GM18870 (cell line): ENCODE measurements at regions not wholly inside any gene's neighbourhood (a gene's known extent, or its start where the extent isn't known, plus 50 kb on each side); places are given as distances from the start of the nearest gene placed in this dataset.
"Not testable (repeated sequence)": the region's sequence is repeated elsewhere in the genome, so short reads cannot be mapped to it uniquely, and the experiment has no call there.

ENCODE experiments used
- ATAC-seq: cut with Tn5 transposase; IDR thresholded peaks from one replicate; pipeline ENCODE4 v1.9.1; 2021; ENCODE audit warnings: moderate library complexity; ENCODE audit not compliant: unreplicated experiment

DNA sequence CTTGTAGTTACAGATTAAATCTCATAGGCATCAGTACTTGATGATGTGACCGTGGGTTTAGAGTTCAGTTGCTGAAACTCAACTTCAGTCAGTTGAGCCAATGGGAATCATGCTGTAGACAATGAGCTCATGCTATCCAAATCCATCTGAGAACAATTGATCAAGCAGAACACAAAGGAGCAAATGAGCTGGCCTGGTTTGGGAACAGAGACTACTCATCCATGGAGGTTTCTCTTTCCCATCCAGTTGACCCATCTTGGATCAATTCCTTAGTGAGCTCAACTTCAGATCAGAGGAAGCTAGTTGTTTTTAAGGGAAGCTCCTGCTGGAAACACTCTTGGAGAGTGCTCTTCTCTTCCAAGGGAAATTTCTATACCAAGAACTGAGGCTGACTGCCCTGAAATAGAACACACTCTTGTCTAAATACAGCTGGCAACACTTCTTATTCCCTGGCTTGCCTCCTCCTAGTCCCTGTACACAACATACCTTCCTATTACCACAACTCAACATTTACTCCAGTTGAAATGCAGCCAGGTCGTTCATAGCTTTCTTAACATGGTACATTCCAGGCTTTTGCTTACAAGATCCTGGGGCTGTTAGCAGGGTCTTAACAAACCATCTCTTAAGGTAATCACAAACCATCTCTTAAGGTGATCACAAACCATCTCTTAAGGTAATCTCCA, 203.9 kb upstream of the PRDM1 start:
- no peak for ATAC-seq

- ATAC-seq = no peak
Measured at GRCh38 chr6:105881608-105882007, 204.5 kb upstream of the PRDM1 start.

- ATAC-seq = no peak
Measured at GRCh38 chr6:105880030-105880492, 206.1 kb upstream of the PRDM1 start.

GRCh38 chr6:105879146-105879545, 207.0 kb upstream of the PRDM1 start:
- no peak for ATAC-seq

GRCh38 chr6:105875974-105876640, 210.0 kb upstream of the PRDM1 start:
- ATAC-seq = no peak

- ATAC-seq = no peak
Measured at GRCh38 chr6:105874835-105875626, 211.1 kb upstream of the PRDM1 start.

- no peak for ATAC-seq
Measured at GRCh38 chr6:105873799-105874198, 212.3 kb upstream of the PRDM1 start.

DNA sequence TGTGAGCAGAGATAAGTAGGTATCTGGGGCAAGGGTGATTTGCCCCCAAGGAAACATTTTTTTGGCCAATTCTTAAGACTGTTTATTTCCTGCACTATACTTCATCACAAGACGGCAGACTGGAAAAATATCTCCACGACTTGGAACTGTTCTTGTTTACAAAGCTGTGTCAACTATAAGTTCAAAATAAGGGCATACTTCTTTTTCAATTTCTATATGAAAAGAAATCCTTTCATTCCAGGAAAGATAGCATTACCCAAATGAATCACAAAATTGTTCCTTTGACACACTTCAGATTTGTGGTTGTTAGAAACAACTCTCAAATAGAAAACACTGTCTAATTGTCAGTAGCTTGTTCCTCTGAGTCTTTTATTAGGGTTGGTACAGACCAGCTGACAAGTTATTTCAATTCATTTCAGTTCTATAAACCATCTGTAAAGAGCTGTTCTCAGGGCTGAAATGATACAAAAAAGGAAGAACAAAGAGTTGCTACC, 212.9 kb upstream of the PRDM1 start:
- ATAC-seq = no peak

DNA sequence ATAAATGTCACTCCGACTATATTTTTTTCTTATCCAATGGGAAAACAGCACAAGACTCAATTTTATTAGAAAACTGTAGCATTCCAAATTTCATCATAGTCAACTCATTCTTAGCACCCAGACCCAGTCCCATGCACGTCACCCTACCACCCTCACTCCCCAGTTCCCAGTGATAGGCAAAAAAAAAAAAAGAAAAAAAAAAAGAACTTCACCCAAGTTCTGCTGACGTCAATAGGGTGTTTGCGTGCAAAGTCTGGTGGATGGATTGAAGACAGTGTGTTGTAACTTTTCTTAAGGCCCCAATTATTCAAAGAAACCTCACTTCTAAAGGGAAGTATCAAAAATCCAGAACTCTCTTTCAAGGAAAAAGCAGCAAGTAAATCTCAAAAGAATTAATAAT, 213.9 kb upstream of the PRDM1 start:
- no peak for ATAC-seq

DNA sequence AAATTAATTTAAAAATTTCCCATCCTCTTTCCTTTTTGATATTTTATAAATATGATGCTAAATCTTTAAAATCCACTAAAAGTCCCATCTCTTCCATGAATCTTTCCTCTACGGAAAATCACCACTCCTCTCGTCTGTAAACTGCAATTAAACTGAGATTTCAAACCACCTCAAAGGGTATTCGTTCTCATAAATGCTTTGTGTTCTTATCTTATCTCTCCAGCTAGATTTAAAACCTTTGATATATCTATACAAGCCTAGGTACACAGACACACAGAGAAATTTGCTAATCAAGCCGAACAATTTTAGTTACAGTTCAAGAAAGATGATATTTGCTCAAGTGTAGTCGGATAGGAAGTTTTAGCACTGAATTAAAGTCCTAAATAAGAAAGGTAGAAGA, 214.6 kb upstream of the PRDM1 start:
- ATAC-seq = no peak

GRCh38 chr6:105869835-105870440, 216.2 kb upstream of the PRDM1 start:
- no peak for ATAC-seq

GRCh38 chr6:105868823-105869460, 217.2 kb upstream of the PRDM1 start:
- ATAC-seq = no peak

- no peak for ATAC-seq
Measured at GRCh38 chr6:105867821-105868220, 218.3 kb upstream of the PRDM1 start.

GRCh38 chr6:105867277-105867676, 218.9 kb upstream of the PRDM1 start:
- ATAC-seq = no peak

- ATAC-seq = no peak
Measured at GRCh38 chr6:105862936-105863607, 223.1 kb upstream of the PRDM1 start.

DNA sequence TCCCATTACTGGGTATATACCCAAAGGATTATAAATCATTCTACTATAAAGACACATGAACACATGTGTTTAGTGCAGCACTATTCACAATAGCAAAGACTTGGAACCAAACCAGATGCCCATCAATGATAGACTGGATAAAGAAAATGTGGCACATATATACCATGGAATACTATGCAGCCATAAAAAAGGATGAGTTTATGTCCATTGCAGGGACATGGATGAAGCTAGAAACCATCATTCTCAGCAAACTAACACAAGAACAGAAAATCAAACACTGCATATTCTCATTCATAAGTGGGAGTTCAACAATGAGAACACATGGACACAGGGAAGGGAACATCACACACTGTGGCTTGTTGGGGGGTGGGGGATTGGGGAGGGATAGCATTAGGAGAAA, 225.2 kb upstream of the PRDM1 start:
- not testable (repeated sequence) for ATAC-seq

GRCh38 chr6:105859457-105859856, 226.7 kb upstream of the PRDM1 start:
- no peak for ATAC-seq

- not testable (repeated sequence) for ATAC-seq
Measured at GRCh38 chr6:105858639-105859038, 227.5 kb upstream of the PRDM1 start.

DNA sequence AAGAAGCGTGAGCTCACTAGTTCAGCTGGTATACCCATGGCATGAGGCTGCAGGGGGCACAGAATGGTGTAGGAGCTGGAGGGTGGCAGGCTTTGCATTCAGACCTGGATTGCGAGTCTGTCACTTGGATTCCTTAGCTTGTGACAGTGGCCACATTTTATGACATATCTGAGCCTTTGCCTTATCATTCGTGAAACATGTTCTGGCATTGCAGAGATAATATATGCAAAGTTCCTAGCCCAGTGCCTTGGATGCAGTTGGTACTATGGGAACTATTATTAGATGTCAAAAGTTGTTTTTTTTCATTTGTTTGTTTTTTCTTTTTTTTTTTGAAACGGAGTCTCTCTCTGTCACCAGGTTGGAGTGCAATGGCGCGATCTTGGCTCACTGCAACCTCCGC, 230.7 kb upstream of the PRDM1 start:
- ATAC-seq = no peak

GRCh38 chr6:105853979-105854378, 232.2 kb upstream of the PRDM1 start:
- not testable (repeated sequence) for ATAC-seq
